ENCODE measurements at regions not wholly inside any gene's neighbourhood (a gene's known extent, or its start where the extent isn't known, plus 50 kb on each side); places are given as distances from the start of the nearest gene placed in this dataset.

GRCh38 chr3:74049444-74049843 lies 424.7 kb upstream of the PDZRN3 start:
- H3K27ac ChIP-seq = no peak overlapping the region

GRCh38 chr3:74048699-74049098 lies 424.0 kb upstream of the PDZRN3 start:
- H3K27ac ChIP-seq = peak overlapping the region; percentile 26
- no peak for TF ChIP-seq CTCF (conservative IDR thresholded peaks at IDR 0.05)

More at GRCh38 chr3:74049444-74049843, 424.7 kb upstream of the PDZRN3 start:
- no peak for TF ChIP-seq CTCF (conservative IDR thresholded peaks at IDR 0.05)

GRCh38 chr3:74045000-74045399 lies 420.3 kb upstream of the PDZRN3 start:
- TF ChIP-seq CTCF (conservative IDR thresholded peaks at IDR 0.05) = no peak
- H3K27ac ChIP-seq = no peak overlapping the region

- no peak overlapping the region for H3K27ac ChIP-seq
- no peak for TF ChIP-seq CTCF (conservative IDR thresholded peaks at IDR 0.05)
These were observed 416.4 kb upstream of the PDZRN3 start for GRCh38 chr3:74041068-74041675.

DNA sequence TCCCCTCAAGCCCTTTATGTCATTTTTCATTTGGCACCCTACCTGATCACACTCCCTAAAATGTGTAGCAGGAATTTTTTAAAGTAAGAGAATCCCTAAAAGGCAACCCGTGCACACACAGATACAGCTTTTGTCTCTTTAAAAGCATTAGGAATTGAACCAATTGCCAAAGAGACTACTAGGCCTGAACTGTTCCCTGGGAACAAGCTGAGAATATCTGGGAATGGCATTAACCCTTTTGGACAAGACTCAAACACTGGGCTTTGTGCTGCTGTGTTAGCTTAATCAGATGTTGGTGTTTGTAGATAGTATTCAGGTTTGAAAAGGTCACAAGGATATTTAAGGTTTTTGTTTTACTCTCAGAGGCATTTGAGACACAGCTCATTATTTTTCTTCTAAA lies 414.4 kb upstream of the PDZRN3 start:
- TF ChIP-seq CTCF (conservative IDR thresholded peaks at IDR 0.05) = no peak
- H3K27ac ChIP-seq = no peak overlapping the region

GRCh38 chr3:74036568-74036967 lies 411.8 kb upstream of the PDZRN3 start:
- no peak for TF ChIP-seq CTCF (conservative IDR thresholded peaks at IDR 0.05)
- H3K27ac ChIP-seq = no peak overlapping the region

- H3K27ac ChIP-seq = no peak overlapping the region
- TF ChIP-seq CTCF (conservative IDR thresholded peaks at IDR 0.05) = no peak
These were observed 411.4 kb upstream of the PDZRN3 start for GRCh38 chr3:74036102-74036501.
